ENCODE measurements at regions not wholly inside any gene's neighbourhood (a gene's known extent, or its start where the extent isn't known, plus 50 kb on each side); places are given as distances from the start of the nearest gene placed in this dataset.
"Not testable (repeated sequence)": the region's sequence is repeated elsewhere in the genome, so short reads cannot be mapped to it uniquely, and the experiment has no call there.

DNA sequence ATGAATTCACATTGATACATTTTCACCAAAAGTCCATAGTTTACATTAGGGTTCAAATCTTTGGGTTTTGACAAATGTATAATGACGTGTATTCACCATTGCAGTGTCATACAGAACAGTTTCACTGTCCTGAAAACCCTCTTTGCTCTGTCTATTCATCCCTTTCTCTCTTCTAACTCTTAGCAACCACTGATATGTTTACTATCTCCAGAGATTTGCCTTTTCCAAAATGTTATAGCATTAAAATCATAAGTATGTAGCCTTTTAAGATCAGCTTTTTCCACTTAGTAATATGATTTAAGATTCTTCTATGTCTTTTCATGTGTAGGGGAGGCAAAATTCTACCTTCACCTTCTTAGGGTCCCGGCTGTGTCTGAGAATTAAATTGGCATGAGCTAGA lies 203.8 kb downstream of the TPRG1 start:
- no peak for DNase-seq (ENCODE audit: low read depth)

DNA sequence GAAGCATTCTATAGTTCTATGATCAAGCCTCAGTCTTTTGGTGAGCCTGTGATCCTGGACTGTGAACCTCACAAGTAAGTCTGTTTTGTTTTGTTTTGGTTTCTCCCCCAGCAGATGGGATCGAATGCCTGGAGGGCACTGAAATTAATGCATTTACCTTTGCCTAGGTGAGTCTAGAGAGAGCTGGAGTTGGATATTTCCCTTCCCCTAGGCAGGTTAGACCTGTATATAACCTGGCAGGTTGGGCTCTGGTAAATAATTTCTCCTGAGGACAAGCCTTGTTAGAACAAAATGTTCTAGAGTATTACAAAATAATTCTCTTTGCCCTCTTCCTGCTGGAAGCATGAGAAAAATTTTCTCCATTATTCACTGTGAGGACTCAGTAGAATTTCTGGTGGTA lies 211.9 kb downstream of the TPRG1 start:
- DNase-seq (ENCODE audit: low read depth): no peak

- DNase-seq (ENCODE audit: low read depth): not testable (repeated sequence)
Measured at GRCh38 chr3:189385880-189386279, 214.1 kb downstream of the TPRG1 start.

DNA sequence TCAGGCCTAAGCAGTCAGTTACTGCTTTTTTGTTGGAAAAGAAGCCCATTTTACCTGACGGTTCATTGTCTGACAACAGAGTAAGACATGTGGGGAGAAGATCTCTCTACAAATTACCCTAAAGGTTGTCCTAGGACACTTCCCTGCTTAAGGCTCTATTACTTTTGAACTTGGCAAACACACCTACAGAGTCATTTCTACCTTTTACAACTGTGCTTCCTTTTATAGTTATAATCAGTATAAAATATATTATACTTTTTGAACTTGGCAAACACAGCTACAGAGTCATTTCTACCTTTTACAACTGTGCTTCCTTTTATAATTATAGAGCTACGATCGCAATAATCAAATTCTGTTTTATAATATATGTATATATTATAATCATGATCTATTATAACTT lies 215.0 kb downstream of the TPRG1 start:
- DNase-seq (ENCODE audit: low read depth): no peak

GRCh38 chr3:189389346-189389745 lies 217.6 kb downstream of the TPRG1 start:
- DNase-seq (ENCODE audit: low read depth): peak; percentile 43

DNA sequence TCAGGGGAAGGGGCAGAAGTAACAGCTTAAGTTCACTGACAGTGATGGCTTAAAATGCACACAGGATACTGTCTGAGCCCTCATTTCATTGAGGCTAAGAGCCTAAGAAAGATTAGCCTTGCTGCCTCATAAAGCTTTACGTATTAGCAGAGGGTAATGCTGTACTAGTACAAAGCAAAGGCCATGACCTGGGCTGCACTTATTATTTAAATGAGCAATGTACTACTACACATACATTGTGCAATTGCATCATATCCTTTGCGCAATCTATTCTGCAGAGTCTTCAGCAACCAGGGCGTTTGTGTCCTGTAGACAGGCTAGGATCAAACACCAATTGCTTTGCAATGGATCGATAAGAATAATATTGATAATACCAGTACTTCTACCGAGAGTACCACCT lies 221.8 kb downstream of the TPRG1 start:
- no peak for DNase-seq (ENCODE audit: low read depth)

DNA sequence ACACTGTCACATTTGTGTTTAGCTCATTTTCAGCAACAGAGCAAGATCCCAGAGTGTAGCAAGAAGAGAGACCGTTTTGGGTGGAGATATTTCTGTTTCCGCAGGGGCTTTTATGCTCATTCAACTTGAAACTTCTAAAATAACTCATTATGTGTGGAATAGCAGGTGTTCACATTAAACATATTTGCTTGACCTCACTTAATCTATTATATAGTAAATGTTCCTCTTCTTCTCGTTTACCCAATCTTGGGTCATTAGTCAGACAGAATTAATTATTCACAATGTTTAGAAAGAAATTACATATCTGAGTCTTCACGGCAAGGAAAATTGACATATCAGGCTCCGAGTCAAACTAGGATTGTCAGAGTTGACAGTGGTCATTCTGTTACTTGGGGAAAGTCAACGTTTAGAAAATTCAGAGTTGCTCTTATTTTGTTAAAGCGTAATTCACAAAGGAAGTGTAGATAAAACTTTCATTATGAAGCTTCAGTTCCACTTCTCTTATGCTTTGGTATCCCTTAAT lies 222.9 kb downstream of the TPRG1 start:
- no peak for DNase-seq (ENCODE audit: low read depth)

DNA sequence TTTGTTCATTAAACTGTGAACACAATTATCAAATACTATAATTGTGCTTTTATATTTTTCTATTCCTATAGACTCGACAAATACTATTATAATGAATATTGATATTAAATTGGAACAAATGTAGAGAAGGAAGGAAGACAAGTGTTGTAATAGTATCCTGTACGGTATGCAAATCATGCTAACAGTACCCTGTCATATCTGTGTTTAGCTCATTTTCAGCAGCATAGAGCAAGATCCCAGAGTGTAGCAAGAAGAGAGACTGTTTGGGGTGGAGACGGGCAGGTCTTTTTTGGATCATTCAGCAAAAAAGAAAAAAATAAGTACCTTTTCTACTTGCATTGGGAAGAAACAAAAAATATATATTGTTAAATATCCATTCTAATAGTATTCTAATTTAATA lies 224.1 kb downstream of the TPRG1 start:
- no peak for DNase-seq (ENCODE audit: low read depth)

DNA sequence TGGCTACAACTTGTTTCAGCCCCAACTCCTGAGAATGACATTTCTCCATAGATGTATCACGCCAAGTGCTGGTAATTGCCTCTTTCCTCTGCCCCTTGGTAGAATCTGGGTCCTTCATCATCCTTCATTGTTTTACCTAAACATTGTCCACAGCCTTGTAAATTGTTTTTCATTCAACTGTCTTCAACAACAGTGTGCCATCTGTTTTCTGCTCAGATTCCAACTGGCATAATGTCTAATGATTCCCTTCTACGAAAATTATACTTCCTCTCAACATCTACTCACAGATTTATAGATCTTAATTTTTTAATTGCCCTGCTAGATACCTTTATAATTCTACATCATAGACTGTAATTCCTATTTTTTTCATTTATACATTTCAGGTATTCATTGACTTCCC lies 226.9 kb downstream of the TPRG1 start:
- no peak for DNase-seq (ENCODE audit: low read depth)

DNA sequence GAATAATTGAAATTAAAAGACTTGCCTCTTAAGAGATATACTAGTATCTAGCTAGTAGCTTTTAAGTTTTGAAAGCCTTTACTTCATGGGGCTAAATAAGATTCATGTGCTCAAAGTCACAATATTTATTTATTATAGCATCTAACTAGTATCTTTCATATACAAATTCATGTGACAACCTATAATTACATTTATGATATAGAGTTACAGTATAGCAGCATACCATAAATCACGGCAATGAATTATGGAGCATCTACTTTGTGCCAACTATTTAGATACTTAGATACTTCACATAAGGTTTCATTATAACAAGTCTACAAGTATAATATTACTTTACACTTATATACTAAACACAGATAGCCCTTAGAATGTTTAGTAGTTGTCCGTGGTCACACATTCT lies 229.4 kb downstream of the TPRG1 start:
- no peak for DNase-seq (ENCODE audit: low read depth)

- DNase-seq (ENCODE audit: low read depth): no peak
Measured at GRCh38 chr3:189403194-189403593, 228.0 kb upstream of the TP63 start.

GRCh38 chr3:189404024-189404423 lies 227.2 kb upstream of the TP63 start:
- DNase-seq (ENCODE audit: low read depth): no peak

GRCh38 chr3:189404797-189405484 lies 226.2 kb upstream of the TP63 start:
- DNase-seq (ENCODE audit: low read depth): no peak

- no peak for DNase-seq (ENCODE audit: low read depth)
Measured at GRCh38 chr3:189406148-189406547, 225.0 kb upstream of the TP63 start.

GRCh38 chr3:189410522-189410921 lies 220.7 kb upstream of the TP63 start:
- no peak for DNase-seq (ENCODE audit: low read depth)

GRCh38 chr3:189419038-189419437 lies 212.2 kb upstream of the TP63 start:
- DNase-seq (ENCODE audit: low read depth): no peak

DNA sequence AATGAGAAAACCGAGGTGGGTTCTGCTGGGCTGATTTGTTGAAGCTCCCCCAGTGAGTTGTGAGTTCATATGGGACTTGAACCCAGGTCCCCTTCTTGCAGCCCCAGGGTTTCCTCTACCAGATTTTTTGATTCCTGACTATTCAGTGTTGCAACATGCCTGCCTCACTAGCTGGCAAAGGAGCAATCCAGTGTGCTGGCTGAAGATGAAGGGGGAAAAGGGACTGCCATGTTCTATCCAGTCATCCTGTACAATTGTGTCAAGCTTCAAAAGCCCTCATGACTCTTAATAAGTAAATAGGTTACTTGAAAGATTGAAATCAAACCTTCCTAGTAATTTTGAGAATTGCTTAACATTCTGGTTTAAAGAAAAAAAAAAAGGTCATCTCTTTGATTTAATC lies 211.5 kb upstream of the TP63 start:
- DNase-seq (ENCODE audit: low read depth): no peak

- DNase-seq (ENCODE audit: low read depth): no peak
Measured at GRCh38 chr3:189424922-189425321, 206.3 kb upstream of the TP63 start.

- no peak for DNase-seq (ENCODE audit: low read depth)
Measured at GRCh38 chr3:189429019-189429418, 202.2 kb upstream of the TP63 start.

DNA sequence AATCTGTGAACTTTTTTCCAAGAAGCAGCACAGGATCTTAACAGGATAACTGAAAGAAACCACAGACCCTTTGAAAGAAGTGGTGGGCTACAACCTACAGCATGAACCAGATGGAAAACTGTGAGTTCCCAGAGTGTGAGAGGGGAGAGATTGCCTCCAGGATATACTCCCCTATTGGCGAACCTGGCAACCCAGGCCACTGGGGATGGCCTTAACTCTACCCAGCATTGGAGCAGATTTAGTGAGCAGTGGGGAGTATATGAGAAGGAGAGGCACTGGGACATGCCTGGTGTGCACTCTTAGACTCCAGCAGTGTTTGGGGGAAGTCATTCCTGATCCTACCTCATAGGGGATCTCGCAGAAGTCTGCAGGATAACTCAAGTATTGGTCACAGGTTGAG lies 201.0 kb upstream of the TP63 start:
- DNase-seq (ENCODE audit: low read depth): no peak

GRCh38 chr3:189442257-189442656 lies 188.9 kb upstream of the TP63 start:
- not testable (repeated sequence) for DNase-seq (ENCODE audit: low read depth)

- no peak for DNase-seq (ENCODE audit: low read depth)
Measured at GRCh38 chr3:189446959-189447560, 184.1 kb upstream of the TP63 start.

DNA sequence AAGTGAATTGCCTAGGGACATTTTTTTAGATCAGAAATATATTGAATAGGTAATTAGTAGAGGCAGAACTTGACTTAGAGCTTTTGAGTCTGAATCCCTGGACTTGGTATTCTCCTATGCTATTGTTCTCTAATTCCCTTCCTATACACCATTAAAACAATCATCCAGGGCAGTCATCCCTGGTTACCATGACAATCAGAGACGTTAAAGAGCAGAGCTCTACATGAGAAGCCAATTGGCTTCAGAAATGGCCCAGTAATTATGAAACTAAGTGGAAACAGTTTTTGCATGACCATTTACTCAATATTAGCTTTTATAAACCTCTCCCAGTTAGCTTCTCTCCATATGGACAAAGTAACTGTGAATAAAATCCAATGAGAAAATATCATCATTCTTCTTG lies 182.1 kb upstream of the TP63 start:
- no peak for DNase-seq (ENCODE audit: low read depth)

- no peak for DNase-seq (ENCODE audit: low read depth)
Measured at GRCh38 chr3:189455009-189455408, 176.2 kb upstream of the TP63 start.
